T-helper 1 cell (primary cell): ENCODE measurements at regions not wholly inside any gene's neighbourhood (a gene's known extent, or its start where the extent isn't known, plus 50 kb on each side); places are given as distances from the start of the nearest gene placed in this dataset.
A peak's percentile ranks its signal among the peaks of the same experiment; 100 is the strongest.

Source experiments
- DNase-seq, 5 donors: peaks; one replicate each; pipeline ENCODE4 v3.0.0-alpha.2; 2012 to 2020

GRCh38 chr9:28770827-28771226, 1197.5 kb upstream of the C9orf72 start:
- DNase-seq, result no peak

- DNase-seq, result peak in 1 of 5 donors; percentile 0
These were observed 1201.4 kb upstream of the C9orf72 start for GRCh38 chr9:28774433-28775235.

DNA sequence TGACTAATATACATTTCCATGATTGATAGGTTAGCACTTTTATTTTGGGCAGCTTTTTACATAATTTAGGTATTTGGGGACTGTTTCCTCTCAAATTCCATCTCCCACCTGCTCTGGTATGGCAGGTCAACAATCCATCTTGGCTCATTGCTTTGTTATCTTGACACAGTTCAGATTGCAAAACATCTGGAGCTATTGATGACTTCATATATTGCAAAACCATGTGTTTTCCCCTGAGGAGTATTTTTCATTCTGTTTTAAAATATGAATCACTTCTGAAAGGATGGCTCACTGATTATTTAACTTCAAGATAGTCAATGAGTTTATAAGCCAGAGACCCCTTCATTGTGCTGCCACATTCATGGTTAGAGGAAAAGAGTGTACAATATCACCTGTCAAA, 1206.0 kb upstream of the C9orf72 start:
- no peak for DNase-seq

DNA sequence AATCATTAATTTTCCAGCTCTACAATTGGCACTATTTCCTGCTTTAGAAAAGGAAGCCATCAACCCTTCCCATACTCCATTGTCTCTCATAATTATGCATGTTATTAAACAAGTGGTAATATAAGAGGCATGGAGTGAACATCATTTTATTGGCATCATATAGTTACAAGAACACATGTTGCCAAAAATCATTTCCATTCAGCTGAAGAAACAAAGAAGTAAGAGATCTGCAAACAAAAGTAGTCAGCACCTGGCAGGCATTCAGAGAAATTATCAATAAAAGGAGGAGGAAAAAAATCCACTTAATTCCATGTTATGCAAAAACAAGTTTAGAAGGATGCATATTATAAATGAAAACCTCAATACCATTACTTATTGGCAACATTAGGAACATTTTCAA, 1208.2 kb upstream of the C9orf72 start:
- DNase-seq, result no peak

GRCh38 chr9:28782630-28783029, 1209.3 kb upstream of the C9orf72 start:
- DNase-seq, result no peak

- DNase-seq, result no peak
These were observed 1219.4 kb upstream of the C9orf72 start for GRCh38 chr9:28792716-28793115.

- DNase-seq, result no peak
These were observed 1226.6 kb upstream of the C9orf72 start for GRCh38 chr9:28799876-28800275.

DNA sequence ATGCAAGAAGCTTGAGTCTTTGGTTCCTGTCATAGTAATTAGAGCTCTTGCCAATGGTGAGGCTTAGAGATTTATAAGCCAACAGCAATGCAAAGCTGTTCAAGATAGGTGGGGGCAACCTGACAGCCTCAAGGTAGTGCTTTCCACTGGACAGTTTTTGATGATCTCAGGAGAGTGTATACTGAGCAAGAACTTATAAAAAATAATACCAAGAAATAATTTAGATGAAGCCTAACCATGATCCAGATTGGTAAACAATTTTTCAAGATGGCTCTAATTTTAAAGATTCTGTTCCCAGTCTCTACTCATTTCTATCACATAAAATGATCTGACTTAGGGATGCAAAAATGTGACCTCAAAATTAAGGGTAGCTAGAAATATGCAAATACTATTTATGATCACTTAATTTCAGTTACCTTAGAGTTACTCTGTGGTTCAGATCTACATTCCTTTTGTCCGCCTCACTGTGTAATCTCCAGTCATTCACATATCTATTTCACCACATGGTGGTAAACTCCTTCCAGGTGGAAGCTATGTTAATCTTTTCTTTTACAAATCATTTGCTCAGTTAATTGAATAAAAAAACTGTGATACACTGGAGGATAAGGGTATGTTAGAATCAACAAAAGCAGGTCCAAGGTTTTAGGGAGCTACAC, 1228.0 kb upstream of the C9orf72 start:
- DNase-seq, result no peak

GRCh38 chr9:28805197-28805596, 1231.9 kb upstream of the C9orf72 start:
- no peak for DNase-seq

- no peak for DNase-seq
These were observed 1234.8 kb upstream of the C9orf72 start for GRCh38 chr9:28808042-28808441.

DNA sequence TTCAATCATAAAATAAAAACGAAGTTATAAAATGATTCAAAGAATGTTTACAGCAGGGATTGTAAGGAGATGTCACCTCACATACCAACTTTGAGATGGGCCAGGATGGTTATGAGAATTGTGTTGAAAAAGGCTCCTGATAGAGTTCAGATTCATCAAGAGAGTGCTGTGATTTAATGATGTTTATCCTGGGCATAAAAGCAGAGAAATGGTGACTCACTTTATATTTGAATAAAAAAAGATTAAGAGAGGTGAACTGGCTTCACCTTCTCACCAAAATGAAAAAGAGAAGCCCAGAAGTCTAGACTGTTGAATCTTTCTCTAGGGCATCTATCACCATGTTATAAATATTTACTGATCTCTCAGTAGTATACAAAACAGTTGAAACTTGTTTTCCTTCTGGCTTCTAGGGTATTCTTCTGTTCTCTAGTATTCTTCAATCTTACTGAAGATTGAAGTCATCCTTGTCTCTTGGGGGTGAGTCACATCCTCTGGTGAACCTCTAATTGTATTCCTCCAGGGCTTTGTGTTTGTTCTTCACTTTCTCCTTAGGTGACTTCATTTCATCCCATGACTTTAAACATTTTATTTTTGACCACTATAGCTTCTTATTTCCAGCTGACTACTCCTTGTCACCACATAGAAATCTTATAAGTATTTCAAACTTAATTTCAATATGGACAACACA, 1237.3 kb upstream of the C9orf72 start:
- no peak for DNase-seq

GRCh38 chr9:28820741-28821140, 1247.5 kb upstream of the C9orf72 start:
- no peak for DNase-seq

DNA sequence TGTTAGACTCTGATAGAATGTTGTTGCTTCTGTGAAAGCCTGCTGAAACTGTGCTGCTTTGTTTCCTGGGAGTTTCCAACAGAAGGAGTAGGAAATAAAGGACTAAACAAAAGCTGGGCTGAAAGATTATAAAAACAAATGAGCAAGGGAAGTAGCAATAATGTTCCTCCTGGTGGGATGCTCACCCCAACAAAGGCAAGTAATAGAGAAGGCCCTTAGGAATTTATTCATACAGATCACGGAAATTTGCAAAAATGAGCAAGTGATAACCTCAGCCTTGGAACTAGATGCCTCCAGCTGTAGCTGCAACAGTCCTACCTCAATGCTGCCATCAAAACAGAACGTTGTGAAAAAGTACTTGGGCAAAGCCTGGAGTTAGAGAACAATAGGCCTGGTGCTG, 1248.0 kb upstream of the C9orf72 start:
- no peak for DNase-seq

GRCh38 chr9:28824432-28824963, 1251.2 kb upstream of the C9orf72 start:
- DNase-seq, result no peak

DNA sequence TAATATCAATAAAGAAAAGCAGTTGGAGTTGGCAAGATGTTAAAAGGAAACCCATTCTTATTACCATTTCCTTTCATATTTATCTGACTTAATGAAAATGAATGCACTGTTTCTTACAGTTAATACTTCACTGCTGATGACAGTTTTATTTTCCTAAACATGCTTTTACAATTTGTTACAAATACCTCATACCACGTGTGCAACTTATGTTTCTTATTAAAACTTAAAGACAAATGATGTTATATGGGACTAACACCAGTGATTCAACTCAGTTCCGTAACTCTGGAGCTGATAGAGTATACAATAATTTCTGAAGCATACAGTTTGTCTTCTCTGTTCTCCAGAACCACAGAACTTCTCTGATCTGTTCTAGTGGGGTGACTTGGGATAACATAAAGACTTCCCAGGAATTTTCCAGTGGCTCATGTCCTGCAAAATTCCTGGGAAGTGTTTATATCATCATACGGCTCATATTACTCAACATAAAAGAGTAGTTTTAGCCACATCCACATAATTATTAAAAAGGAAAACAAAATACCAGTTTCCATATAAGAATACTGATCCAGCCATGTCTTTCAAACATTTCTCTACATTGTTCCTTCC, 1259.0 kb upstream of the C9orf72 start:
- DNase-seq, result no peak

DNA sequence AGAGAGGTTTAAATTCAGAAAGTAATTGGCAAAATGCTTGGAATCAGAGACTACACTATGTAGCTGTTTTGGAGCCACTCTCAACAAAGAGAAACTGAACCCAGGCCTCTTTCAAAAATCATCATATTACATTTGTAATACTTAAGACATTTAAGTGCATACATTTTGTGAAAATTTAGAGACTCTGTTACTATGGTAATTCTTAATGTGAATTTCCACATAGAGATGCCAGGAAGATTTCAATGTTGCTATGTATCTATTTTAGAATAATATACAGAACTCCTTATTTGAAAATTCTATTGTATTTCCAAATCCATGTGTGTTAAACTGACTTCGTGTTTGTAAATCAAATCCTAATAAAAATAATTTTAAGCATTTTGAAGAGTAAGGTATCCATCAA, 1260.9 kb upstream of the C9orf72 start:
- no peak for DNase-seq

GRCh38 chr9:28839778-28840430, 1266.6 kb upstream of the C9orf72 start:
- no peak for DNase-seq

DNA sequence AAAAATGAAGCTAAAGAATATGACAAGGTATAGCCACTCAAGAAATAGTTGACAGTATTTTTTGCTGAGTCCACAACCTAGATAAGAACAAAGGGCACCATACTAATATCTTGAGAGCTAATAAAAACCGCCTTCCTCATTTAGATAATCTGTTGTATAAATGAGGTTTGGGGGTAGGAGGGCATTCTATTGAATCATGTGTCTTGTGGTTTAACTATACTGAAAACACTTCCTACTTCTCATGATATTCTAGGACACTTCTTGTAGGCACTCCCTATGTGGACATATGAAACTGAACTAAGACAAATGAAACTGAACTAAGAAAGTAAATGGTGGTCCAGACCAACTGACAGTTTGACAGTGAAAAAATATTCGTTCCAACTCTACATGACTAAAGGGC, 1268.5 kb upstream of the C9orf72 start:
- no peak for DNase-seq

- DNase-seq, result no peak
These were observed 1274.0 kb upstream of the C9orf72 start for GRCh38 chr9:28847331-28847730.

DNA sequence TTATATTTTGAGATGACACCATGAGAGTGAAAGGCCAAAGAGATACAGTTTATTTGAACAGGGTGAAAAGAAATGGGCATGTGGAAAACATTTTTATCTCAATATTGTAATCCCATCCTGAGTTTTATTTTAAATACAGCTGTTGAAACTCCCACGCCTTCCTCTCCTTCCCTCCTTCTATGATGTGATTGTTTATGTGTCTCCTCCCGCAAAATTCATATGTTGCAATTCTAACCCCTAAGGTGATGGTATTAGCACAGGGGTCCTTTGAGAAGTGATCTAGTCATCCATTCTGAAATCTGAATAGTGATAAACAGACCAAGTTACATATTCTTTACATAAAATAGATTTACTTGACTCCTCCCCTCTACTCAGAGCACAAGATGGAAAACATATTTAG, 1275.4 kb upstream of the C9orf72 start:
- DNase-seq, result no peak

DNA sequence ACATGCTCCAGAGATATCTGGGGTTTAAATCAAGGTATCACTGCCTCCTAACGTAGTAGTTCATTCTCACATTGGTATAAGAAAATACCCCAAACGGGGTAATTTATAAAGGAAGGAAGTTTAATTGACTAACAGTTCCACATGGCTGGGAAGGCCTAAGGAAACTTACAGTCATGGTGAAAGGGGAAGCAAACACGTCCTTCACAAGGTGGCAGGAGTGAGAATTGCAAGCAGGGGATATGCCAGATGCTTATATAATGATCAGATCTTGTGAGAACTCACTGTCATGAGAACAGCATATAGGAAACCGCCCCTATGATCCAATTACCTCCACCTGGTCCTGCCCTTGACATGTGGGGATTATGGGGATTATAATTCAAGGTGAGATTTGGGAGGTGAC, 1280.2 kb upstream of the C9orf72 start:
- DNase-seq, result no peak

GRCh38 chr9:28866951-28867350, 1293.7 kb upstream of the C9orf72 start:
- DNase-seq, result no peak
